IPS-NIHi7 (cell line): ENCODE measurements at regions not wholly inside any gene's neighbourhood (a gene's known extent, or its start where the extent isn't known, plus 50 kb on each side); places are given as distances from the start of the nearest gene placed in this dataset.

ENCODE experiments used
- DNase-seq: peaks from one replicate; pipeline ENCODE4 v3.0.0; 2012; ENCODE audit warnings: mixed read lengths; ENCODE audit errors: extremely low spot score

- no peak for DNase-seq
Measured at GRCh38 chr1:4518621-4519020, 135.8 kb upstream of the AJAP1 start.

GRCh38 chr1:4519954-4520353 lies 134.5 kb upstream of the AJAP1 start:
- DNase-seq, result no peak

- no peak for DNase-seq
Measured at GRCh38 chr1:4523551-4523950, 130.9 kb upstream of the AJAP1 start.

- no peak for DNase-seq
Measured at GRCh38 chr1:4526747-4527146, 127.7 kb upstream of the AJAP1 start.

GRCh38 chr1:4527819-4528218 lies 126.6 kb upstream of the AJAP1 start:
- no peak for DNase-seq

GRCh38 chr1:4528590-4528989 lies 125.8 kb upstream of the AJAP1 start:
- no peak for DNase-seq

- DNase-seq, result no peak
Measured at GRCh38 chr1:4529446-4530165, 124.8 kb upstream of the AJAP1 start.

- no peak for DNase-seq
Measured at GRCh38 chr1:4530166-4530785, 124.1 kb upstream of the AJAP1 start.

GRCh38 chr1:4531842-4532241 lies 122.6 kb upstream of the AJAP1 start:
- DNase-seq, result no peak

- no peak for DNase-seq
Measured at GRCh38 chr1:4532656-4533055, 121.8 kb upstream of the AJAP1 start.

GRCh38 chr1:4546911-4547310 lies 107.5 kb upstream of the AJAP1 start:
- DNase-seq, result no peak

GRCh38 chr1:4549930-4550329 lies 104.5 kb upstream of the AJAP1 start:
- DNase-seq, result peak; percentile 46

GRCh38 chr1:4550941-4551340 lies 103.5 kb upstream of the AJAP1 start:
- no peak for DNase-seq

GRCh38 chr1:4551706-4552105 lies 102.7 kb upstream of the AJAP1 start:
- DNase-seq, result no peak

GRCh38 chr1:4553761-4554160 lies 100.6 kb upstream of the AJAP1 start:
- no peak for DNase-seq

- no peak for DNase-seq
Measured at GRCh38 chr1:4554271-4554865, 100.0 kb upstream of the AJAP1 start.

GRCh38 chr1:4557949-4558348 lies 96.5 kb upstream of the AJAP1 start:
- DNase-seq, result no peak

GRCh38 chr1:4561205-4561604 lies 93.2 kb upstream of the AJAP1 start:
- peak; percentile 43 for DNase-seq

GRCh38 chr1:4562321-4562720 lies 92.1 kb upstream of the AJAP1 start:
- no peak for DNase-seq

- DNase-seq, result peak; percentile 19
Measured at GRCh38 chr1:4563586-4563985, 90.8 kb upstream of the AJAP1 start.

- DNase-seq, result peak; percentile 21
Measured at GRCh38 chr1:4564051-4564450, 90.4 kb upstream of the AJAP1 start.

GRCh38 chr1:4565166-4565565 lies 89.2 kb upstream of the AJAP1 start:
- no peak for DNase-seq

GRCh38 chr1:4565801-4566449 lies 88.5 kb upstream of the AJAP1 start:
- no peak for DNase-seq
